Pancreas (tissue), 10 donors: ENCODE measurements at regions not wholly inside any gene's neighbourhood (a gene's known extent, or its start where the extent isn't known, plus 50 kb on each side); places are given as distances from the start of the nearest gene placed in this dataset.
"Not testable (repeated sequence)": the region's sequence is repeated elsewhere in the genome, so short reads cannot be mapped to it uniquely, and the experiment has no call there.

ENCODE experiments used
- ATAC-seq, 4 donors: fragments of 200-7000 bp; cut with Tn5 transposase; one replicate each; pipeline versions ENCODE4 v1.8.0 to v1.9.1; 2020; ENCODE audit warnings: mild to moderate bottlenecking in 4 of 4, moderate library complexity in 4 of 4
- DNase-seq, 6 donors: peaks; one replicate each; pipeline ENCODE4 v3.0.0-alpha.2; 2020
- FAIRE-seq: peaks from 2 replicates; lab custom pipeline; 2012; peaks lifted over from hg19 to GRCh38; lab: Jason Lieb, UNC
- H3K27ac ChIP-seq, 4 donors: fragments of 200-600 bp; sonication (generic); 1 replicate in 3 of 4; 2 replicates in 1 of 4; pipeline versions ENCODE4 v1.5.0 to v1.8.0; 2020
- H3K27me3 ChIP-seq, 4 donors: fragments of 200-600 bp; one replicate each; pipeline ENCODE4 v1.8.0; 2021
- H3K36me3 ChIP-seq, 3 donors: fragments of 200-600 bp; sonication (generic) in 1 of 3; one replicate each; pipeline versions ENCODE4 v1.5.0 to v1.8.0; 2020 to 2021
- H3K4me1 ChIP-seq, 3 donors: fragments of 200-600 bp; one replicate each; pipeline ENCODE4 v1.8.0; 2021
- H3K4me3 ChIP-seq, 4 donors: fragments of 200-600 bp; sonication (generic) in 2 of 4; one replicate each; pipeline versions ENCODE4 v1.5.0 to v1.8.0; 2020 to 2021
- H3K9me3 ChIP-seq, 4 donors: fragments of 200-600 bp; one replicate each; pipeline ENCODE4 v1.8.0; 2021
- WGBS, 2 donors: extraction: QIAGEN DNeasy Blood & Tissue Kit; methylation state at CpG; one replicate each; pipeline ENCODE4 v1.1.7; 2013; 5-methylcytosine and 5-hydroxymethylcytosine counted together
- intact Hi-C, 3 donors: fragments of 100-400 bp; cut with DNase I; formaldehyde crosslinking; loops; one replicate each; pipeline versions ENCODE4 v1.11.1 to v1.14.2; 2022
- TF ChIP-seq, protein P1 (sequence below), 4 donors: fragments of 200-600 bp; sonication (generic) in 3 of 4; IDR thresholded peaks; one replicate each; pipeline versions ENCODE4 v1.5.0 to v1.8.0; 2021; ENCODE audit warnings: antibody characterized with exemption in 4 of 4
- donor health status: healthy with polysubstance abuse.
- donor health status: DM: no; HTN: no; CAD: no; lungs with moderate emphysema.
- donor health status: DM: no; HTN: no; CAD: no.
- donor health status: control.
- donor health status: control.
- donor health status: Bipolar disorder and iron deficiency.
- donor health status: DM: yes; HTN: yes; CAD: no.
- donor health status: DM: no; HTN: no; CAD: no.
- donor health status: DM: no; HTN: no; CAD: no.
- donor health status: DM: yes; HTN: yes; CAD: no.

- WGBS, 2 donors = 84 to 96% methylated on average over 1 of the region's 1 CpG
- no peaks in the 10 kb centered on the region for H3K4me1 ChIP-seq
- H3K4me3 ChIP-seq = no peak overlapping the region
- intact Hi-C loops = no loop called here
- TF ChIP-seq, protein P1, sequence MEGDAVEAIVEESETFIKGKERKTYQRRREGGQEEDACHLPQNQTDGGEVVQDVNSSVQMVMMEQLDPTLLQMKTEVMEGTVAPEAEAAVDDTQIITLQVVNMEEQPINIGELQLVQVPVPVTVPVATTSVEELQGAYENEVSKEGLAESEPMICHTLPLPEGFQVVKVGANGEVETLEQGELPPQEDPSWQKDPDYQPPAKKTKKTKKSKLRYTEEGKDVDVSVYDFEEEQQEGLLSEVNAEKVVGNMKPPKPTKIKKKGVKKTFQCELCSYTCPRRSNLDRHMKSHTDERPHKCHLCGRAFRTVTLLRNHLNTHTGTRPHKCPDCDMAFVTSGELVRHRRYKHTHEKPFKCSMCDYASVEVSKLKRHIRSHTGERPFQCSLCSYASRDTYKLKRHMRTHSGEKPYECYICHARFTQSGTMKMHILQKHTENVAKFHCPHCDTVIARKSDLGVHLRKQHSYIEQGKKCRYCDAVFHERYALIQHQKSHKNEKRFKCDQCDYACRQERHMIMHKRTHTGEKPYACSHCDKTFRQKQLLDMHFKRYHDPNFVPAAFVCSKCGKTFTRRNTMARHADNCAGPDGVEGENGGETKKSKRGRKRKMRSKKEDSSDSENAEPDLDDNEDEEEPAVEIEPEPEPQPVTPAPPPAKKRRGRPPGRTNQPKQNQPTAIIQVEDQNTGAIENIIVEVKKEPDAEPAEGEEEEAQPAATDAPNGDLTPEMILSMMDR (IDR thresholded peaks at IDR 0.05) = no peak
- no peaks in the 10 kb centered on the region for H3K9me3 ChIP-seq
- no peak for FAIRE-seq
- H3K27ac ChIP-seq = no peak overlapping the region
- no peak for DNase-seq
- no peaks in the 10 kb centered on the region for H3K36me3 ChIP-seq
- no peaks in the 10 kb centered on the region for H3K27me3 ChIP-seq
- no peak for ATAC-seq
These were observed 815.8 kb upstream of the EPHA5 start for GRCh38 chr4:66486068-66486467.

- peak in 1 of 4 donors; percentile 61 for ATAC-seq
- H3K36me3 ChIP-seq = no peaks in the 10 kb centered on the region
- no peak overlapping the region for H3K4me3 ChIP-seq
- TF ChIP-seq, protein P1 (IDR thresholded peaks at IDR 0.05) = no peak
- FAIRE-seq = no peak
- WGBS, 2 donors = 40 to 55% methylated on average over 1 of the region's 1 CpG
- DNase-seq = no peak
- no peaks in the 10 kb centered on the region for H3K27me3 ChIP-seq
- H3K9me3 ChIP-seq = no peaks in the 10 kb centered on the region
- no peak overlapping the region for H3K27ac ChIP-seq
- no peaks in the 10 kb centered on the region for H3K4me1 ChIP-seq
- intact Hi-C loops = no loop called here
These were observed 811.9 kb upstream of the EPHA5 start for GRCh38 chr4:66482186-66482585.

DNA sequence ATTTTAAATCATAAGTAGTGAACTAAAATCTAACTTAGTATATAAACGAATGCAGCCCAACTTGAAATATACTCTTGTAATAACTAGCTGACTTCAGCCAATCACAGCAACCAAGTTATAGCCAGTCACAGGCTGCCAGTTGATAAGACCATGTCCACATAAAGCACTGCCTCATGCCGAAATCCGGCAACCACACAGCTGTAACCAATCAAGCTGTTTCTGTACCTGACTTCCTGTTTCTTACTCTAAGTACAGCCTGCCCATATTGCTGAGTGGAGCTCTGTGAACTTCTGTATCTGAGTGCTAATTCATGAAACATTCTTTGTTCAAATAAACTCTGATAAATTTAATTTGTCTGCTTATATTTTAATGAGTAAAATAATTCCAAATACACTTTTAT lies 805.3 kb upstream of the EPHA5 start:
- intact Hi-C loops = no loop called here
- Histone ChIP-seq H3K27me3 (no peaks in the 10 kb centered on the region), H3K27ac (no peak overlapping the region), H3K9me3 (no peaks in the 10 kb centered on the region), H3K4me1 (no peaks in the 10 kb centered on the region), H3K4me3 (no peak overlapping the region), H3K36me3 (no peaks in the 10 kb centered on the region)
- ATAC-seq = no peak
- no peak for FAIRE-seq
- TF ChIP-seq, protein P1 (IDR thresholded peaks at IDR 0.05) = no peak
- WGBS, 2 donors = 41 to 55% methylated on average over 3 of the region's 3 CpGs
- no peak for DNase-seq

- no peaks in the 10 kb centered on the region for H3K9me3 ChIP-seq
- no peak overlapping the region for H3K4me3 ChIP-seq
- ATAC-seq = no peak
- no peaks in the 10 kb centered on the region for H3K36me3 ChIP-seq
- H3K27ac ChIP-seq = no peak overlapping the region
- intact Hi-C loops = no loop called here
- TF ChIP-seq, protein P1 (IDR thresholded peaks at IDR 0.05) = no peak
- no peak for DNase-seq
- no peak for FAIRE-seq
- H3K4me1 ChIP-seq = no peaks in the 10 kb centered on the region
- no peaks in the 10 kb centered on the region for H3K27me3 ChIP-seq
- WGBS, 2 donors = 73 to 84% methylated on average over 4 of the region's 4 CpGs
These were observed 794.8 kb upstream of the EPHA5 start for GRCh38 chr4:66465111-66465510.

GRCh38 chr4:66462890-66463289 lies 792.6 kb upstream of the EPHA5 start:
- FAIRE-seq, H3K36me3 ChIP-seq, H3K4me3 ChIP-seq, H3K27me3 ChIP-seq, ATAC-seq, intact Hi-C loops, H3K4me1 ChIP-seq, H3K9me3 ChIP-seq, H3K27ac ChIP-seq: not testable (repeated sequence)
- WGBS, 2 donors = 65% methylated on average over 7 of the region's 7 CpGs
- peak in 1 of 6 donors; percentile 20 for DNase-seq

DNA sequence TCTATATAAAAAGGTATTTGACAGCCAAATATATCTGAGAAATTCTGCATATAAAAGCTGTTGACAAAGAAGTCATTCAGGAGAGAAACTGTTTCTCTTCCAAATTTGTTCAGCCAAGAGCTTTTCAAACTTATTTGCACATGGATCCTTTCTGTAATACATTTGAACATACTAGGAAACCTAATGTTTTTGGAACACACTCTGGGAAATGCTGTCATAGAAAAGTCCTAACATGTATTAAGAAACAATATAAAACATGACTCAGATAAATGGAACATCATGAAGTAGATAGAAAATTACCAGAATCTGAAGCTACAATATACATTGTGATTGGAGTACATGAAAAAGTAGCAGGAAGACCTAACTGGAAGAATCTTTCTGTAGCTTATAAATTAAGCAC lies 781.5 kb upstream of the EPHA5 start:
- Histone ChIP-seq H3K9me3 (no peaks in the 10 kb centered on the region), H3K36me3 (no peaks in the 10 kb centered on the region), H3K4me1 (no peaks in the 10 kb centered on the region), H3K4me3 (no peak overlapping the region), H3K27me3 (no peaks in the 10 kb centered on the region), H3K27ac (no peak overlapping the region)
- ATAC-seq = no peak
- TF ChIP-seq, protein P1 (IDR thresholded peaks at IDR 0.05) = no peak
- no peak for FAIRE-seq
- DNase-seq = no peak
- intact Hi-C loops = no loop called here
